Psoas muscle (tissue), 7 donors: ENCODE measurements at regions not wholly inside any gene's neighbourhood (a gene's known extent, or its start where the extent isn't known, plus 50 kb on each side); places are given as distances from the start of the nearest gene placed in this dataset.
A peak's percentile ranks its signal among the peaks of the same experiment; 100 is the strongest.

Experiments used
- ATAC-seq, 4 donors: fragments of 200-7000 bp; cut with Tn5 transposase; one replicate each; pipeline ENCODE4 v1.9.1; 2020; ENCODE audit warnings: moderate library complexity in 3 of 4, mild to moderate bottlenecking in 2 of 4
- DNase-seq, 2 donors: peaks; one replicate each; pipeline ENCODE4 v3.0.0-alpha.2; 2020
- H3K27ac ChIP-seq: fragments of 200-600 bp; one replicate; pipeline ENCODE4 v1.8.0; 2022
- H3K27me3 ChIP-seq, 3 donors: fragments of 200-600 bp in 1 of 3; one replicate each; pipeline versions ENCODE4 v1.6.1 to v1.8.0; 2013 to 2022; ENCODE audit warnings: low read length in 2 of 3, mild to moderate bottlenecking in 2 of 3, moderate library complexity in 1 of 3; ENCODE audit not compliant: insufficient read depth in 3 of 3
- H3K36me3 ChIP-seq, 2 donors: fragments of 200-600 bp in 1 of 2; one replicate each; pipeline versions ENCODE4 v1.6.1 to v1.8.0; 2013 to 2022; ENCODE audit warnings: low read depth in 1 of 2, mild to moderate bottlenecking in 1 of 2, moderate library complexity in 1 of 2; ENCODE audit not compliant: insufficient read depth in 1 of 2
- H3K4me1 ChIP-seq: fragments of 200-600 bp; one replicate; pipeline ENCODE4 v1.8.0; 2022
- H3K4me3 ChIP-seq: fragments of 200-600 bp; one replicate; pipeline ENCODE4 v1.8.0; 2022; ENCODE audit warnings: mild to moderate bottlenecking
- H3K9me3 ChIP-seq: fragments of 200-600 bp; one replicate; pipeline ENCODE4 v1.8.0; 2022
- CTCF ChIP-seq: fragments of 200-600 bp; IDR thresholded peaks from one replicate; pipeline ENCODE4 v1.8.0; 2022; ENCODE audit warnings: antibody characterized with exemption
- WGBS, 3 donors: extraction: QIAGEN DNeasy Blood & Tissue Kit; methylation state at CpG; one replicate each; pipeline versions ENCODE4 v1.1.6 to v1.1.7; 2013; 5-methylcytosine and 5-hydroxymethylcytosine counted together
- intact Hi-C, 2 donors: fragments of 100-400 bp; cut with DNase I; formaldehyde crosslinking; loops; one replicate each; pipeline versions ENCODE4 v1.11.0 to v1.14.2; 2022
- donor health status: healthy with polysubstance abuse.
- donor health status: DM: no; HTN: no; CAD: no; lungs with moderate emphysema.
- donor health status: Bipolar disorder and iron deficiency.
- donor health status: healthy.
- donor health status: DM: yes; HTN: yes; CAD: no.
- donor health status: DM: no; HTN: no; CAD: no.
- donor health status: DM: yes; HTN: yes; CAD: no.

- H3K9me3 ChIP-seq, result no peaks in the 10 kb centered on the region
- H3K27me3 ChIP-seq, result no peaks in the 10 kb centered on the region
- peaks cover 8% of the 10 kb centered on the region for H3K4me1 ChIP-seq
- H3K27ac ChIP-seq, result no peak overlapping the region
- H3K36me3 ChIP-seq, result no peaks in the 10 kb centered on the region
- intact Hi-C loops, result loop anchor here in 1 of 2 donors (5.0 kb wide), 1 partner anchor 358 kb away; the partner anchor contains the start of gene IRS1
- ATAC-seq (no peak), DNase-seq (no peak)
- no peak for TF ChIP-seq CTCF
- whole genome bisulfite sequencing, 3 donors, result 85 to 87% (median 86%) methylated on average over 6 of the region's 6 CpGs
- no peak overlapping the region for H3K4me3 ChIP-seq
Observed at GRCh38 chr2:226439337-226439736, 360.3 kb downstream of the IRS1 start.

GRCh38 chr2:226435146-226435545 lies 364.5 kb downstream of the IRS1 start:
- WGBS, 3 donors, result 27 to 46% (median 38%) methylated on average over 5 of the region's 5 CpGs
- no peak overlapping the region for H3K4me3 ChIP-seq
- H3K27me3 ChIP-seq, result no peaks in the 10 kb centered on the region
- no peak overlapping the region for H3K27ac ChIP-seq
- no peaks in the 10 kb centered on the region for H3K36me3 ChIP-seq
- TF ChIP-seq CTCF, result no peak
- ATAC-seq (no peak), DNase-seq (no peak)
- intact Hi-C loops, result loop anchor here in 1 of 2 donors (5.0 kb wide), 1 partner anchor 362 kb away; the partner anchor contains the start of gene IRS1
- H3K4me1 ChIP-seq, result peaks cover 14% of the 10 kb centered on the region
- no peaks in the 10 kb centered on the region for H3K9me3 ChIP-seq

GRCh38 chr2:226434702-226435101 lies 364.9 kb downstream of the IRS1 start:
- Histone ChIP-seq H3K9me3 (no peaks in the 10 kb centered on the region), H3K4me1 (peaks cover 14% of the 10 kb centered on the region), H3K4me3 (no peak overlapping the region), H3K27me3 (no peaks in the 10 kb centered on the region), H3K27ac (no peak overlapping the region), H3K36me3 (no peaks in the 10 kb centered on the region)
- TF ChIP-seq CTCF, result no peak
- DNase-seq, result no peak
- ATAC-seq, result peak in 1 of 4 donors; percentile 26
- intact Hi-C loops, result loop anchor here in 1 of 2 donors (5.0 kb wide), 1 partner anchor 363 kb away; the partner anchor contains the start of gene IRS1
- 34 to 51% (median 43%) methylated on average over 5 of the region's 5 CpGs for WGBS, 3 donors

GRCh38 chr2:226431288-226431948 lies 368.2 kb downstream of the IRS1 start:
- no peak for TF ChIP-seq CTCF
- intact Hi-C loops, result no loop called here
- H3K9me3 ChIP-seq, result no peaks in the 10 kb centered on the region
- H3K4me3 ChIP-seq, result no peak overlapping the region
- WGBS, 3 donors, result 10 to 19% (median 17%) methylated on average over 2 of the region's 2 CpGs
- ATAC-seq, result peak in 3 of 4 donors; percentile 47 to 63 (median 58)
- H3K4me1 ChIP-seq, result peaks cover 31% of the 10 kb centered on the region
- no peaks in the 10 kb centered on the region for H3K36me3 ChIP-seq
- no peak for DNase-seq
- H3K27me3 ChIP-seq, result no peaks in the 10 kb centered on the region
- peak overlapping the region; percentile 24 for H3K27ac ChIP-seq

- H3K27ac ChIP-seq, result no peak overlapping the region
- no peaks in the 10 kb centered on the region for H3K9me3 ChIP-seq
- no peak for ATAC-seq
- H3K4me3 ChIP-seq, result no peak overlapping the region
- H3K36me3 ChIP-seq, result no peaks in the 10 kb centered on the region
- no peaks in the 10 kb centered on the region for H3K27me3 ChIP-seq
- intact Hi-C loops, result loop anchor here in 1 of 2 donors (5.0 kb wide), 1 partner anchor 77 kb away; no protein-coding TSS in a partner anchor
- no peak for DNase-seq
- peaks cover 23% of the 10 kb centered on the region for H3K4me1 ChIP-seq
- no peak for TF ChIP-seq CTCF
- 86 to 95% (median 88%) methylated on average over 2 of the region's 2 CpGs for WGBS, 3 donors
Observed at GRCh38 chr2:226429476-226429875, 370.1 kb downstream of the IRS1 start.
